GM12878 (cell line): ENCODE measurements at regions not wholly inside any gene's neighbourhood (a gene's known extent, or its start where the extent isn't known, plus 50 kb on each side); places are given as distances from the start of the nearest gene placed in this dataset.

Experiments
- ATAC-seq: fragments of 200-7000 bp; cut with Tn5 transposase; 3 replicates; pipeline ENCODE4 v1.9.1; 2020; ENCODE audit warnings: mild to moderate bottlenecking, moderate library complexity
- BruUV-seq: library from RNA; stranded (reverse); fragments of 400-500 nt; replicated peaks from 2 replicates; lab custom pipeline; 2021; lab: Mats Ljungman, UMichigan
- CTCF ChIA-PET: fragments of 300-600 bp; sonication (Branson Sonifier 250); formaldehyde crosslinking; extraction: SDS; loops from one replicate; lab custom pipeline; 2021; ENCODE audit warnings: inconsistent platforms; lab: Yijun Ruan, JAX
- POLR2A ChIA-PET: fragments of 350-600 bp; formaldehyde crosslinking; extraction: SDS; loops from one replicate; lab custom pipeline; 2021; ENCODE audit warnings: inconsistent platforms; lab: Charles Lee
- RAD21 ChIA-PET: fragments of 300-600 bp; sonication (Branson Sonifier 250); formaldehyde crosslinking; loops from one replicate; lab custom pipeline; 2023; ENCODE audit warnings: antibody characterized with exemption; ENCODE audit not compliant: unreplicated experiment; lab: Charles Lee
- SMC1A ChIA-PET: fragments of 300-600 bp; sonication (Branson Sonifier 250); formaldehyde crosslinking; loops from one replicate; lab custom pipeline; 2023; ENCODE audit not compliant: unreplicated experiment, uncharacterized antibody; lab: Charles Lee
- DNase-seq: peaks from one replicate; pipeline ENCODE4 v3.0.0-alpha.2; 2011; ENCODE audit warnings: low read depth, low spot score
- FAIRE-seq: peaks from 3 replicates; lab custom pipeline; 2011; peaks lifted over from hg19 to GRCh38; lab: Jason Lieb, UNC
- H2AFZ ChIP-seq: 2 replicates; pipeline ENCODE4 v1.6.0; 2011; ENCODE audit warnings: low read depth, low read length, control low read depth; ENCODE audit not compliant: control insufficient read depth
- H3K27ac ChIP-seq: 2 replicates; pipeline ENCODE4 v1.5.1; 2011; ENCODE audit warnings: control low read depth; ENCODE audit not compliant: control insufficient read depth, insufficient read depth
- H3K27me3 ChIP-seq, 2 experiments: replicated peaks in 1 of 2; 2 replicates each; pipeline versions ENCODE4 v1.6.0 to v1.6.1; 2011; ENCODE audit warnings: low read length in 1 of 2; ENCODE audit not compliant: control insufficient read depth in 2 of 2, insufficient read depth in 2 of 2
- H3K36me3 ChIP-seq, 2 experiments: 2 replicates each; pipeline ENCODE4 v1.5.1; 2011; ENCODE audit warnings: low read length in 1 of 2; ENCODE audit not compliant: control insufficient read depth in 2 of 2, insufficient read depth in 2 of 2
- H3K4me1 ChIP-seq: 2 replicates; pipeline ENCODE4 v1.6.1; 2011; ENCODE audit warnings: mild to moderate bottlenecking, low read length, moderate library complexity, mixed read lengths; ENCODE audit not compliant: control insufficient read depth, insufficient read depth
- H3K4me2 ChIP-seq: 2 replicates; pipeline ENCODE4 v1.6.0; 2011; ENCODE audit warnings: control low read depth; ENCODE audit not compliant: control insufficient read depth, insufficient read depth
- H3K4me3 ChIP-seq: fragments of 200-600 bp; sonication (generic); 2 replicates; pipeline ENCODE4 v1.5.1; 2016
- H3K79me2 ChIP-seq: 2 replicates; pipeline ENCODE4 v1.6.0; 2011; ENCODE audit warnings: low read length; ENCODE audit not compliant: control insufficient read depth, insufficient read depth
- H3K9ac ChIP-seq: 2 replicates; pipeline ENCODE4 v1.8.0; 2011; ENCODE audit warnings: low read length, control low read depth, mixed read lengths; ENCODE audit not compliant: control insufficient read depth, insufficient read depth
- H3K9me3 ChIP-seq: replicated peaks from 3 replicates; pipeline ENCODE4 v1.5.1; 2011; ENCODE audit warnings: mild to moderate bottlenecking, low read length; ENCODE audit not compliant: control insufficient read depth, insufficient read depth
- H4K20me1 ChIP-seq: 2 replicates; pipeline ENCODE4 v1.6.0; 2011; ENCODE audit not compliant: control insufficient read depth, insufficient read depth
- ATF3 ChIP-seq: IDR thresholded peaks from 2 replicates; pipeline ENCODE4 v1.6.1; 2011; ENCODE audit warnings: low read depth, mild to moderate bottlenecking, low read length, moderate library complexity, borderline replicate concordance; ENCODE audit errors: extremely low read depth
- CBX5 ChIP-seq: sonication (generic); IDR thresholded peaks from 2 replicates; pipeline ENCODE4 v1.6.1; 2016; ENCODE audit warnings: low read depth, moderate library complexity, mild to moderate bottlenecking, inconsistent platforms
- EED ChIP-seq: sonication (generic); IDR thresholded peaks from 2 replicates; pipeline ENCODE4 v1.6.1; 2016; ENCODE audit warnings: antibody characterized with exemption, low read depth
- GABPA ChIP-seq: IDR thresholded peaks from 2 replicates; pipeline ENCODE4 v1.6.1; 2014; ENCODE audit warnings: antibody characterized with exemption, low read depth, mild to moderate bottlenecking, inconsistent platforms
- HDAC2 ChIP-seq: fragments of 200-600 bp; sonication (generic); IDR thresholded peaks from 2 replicates; pipeline ENCODE4 v1.6.1; 2017
- HDAC6 ChIP-seq: fragments of 200-600 bp; sonication (generic); IDR thresholded peaks from one replicate; pipeline ENCODE4 v1.8.0; 2017; ENCODE audit warnings: antibody characterized with exemption; ENCODE audit not compliant: unreplicated experiment
- JUND ChIP-seq: IDR thresholded peaks from 2 replicates; pipeline ENCODE4 v1.6.1; 2012; ENCODE audit warnings: low read depth, mild to moderate bottlenecking, low read length, improper control_type of control experiment, moderate library complexity
- KDM1A ChIP-seq: fragments of 200-600 bp; sonication (generic); IDR thresholded peaks from 2 replicates; pipeline ENCODE4 v1.6.1; 2016; ENCODE audit warnings: borderline replicate concordance
- NBN ChIP-seq: fragments of 450-650 bp; IDR thresholded peaks from 2 replicates; pipeline ENCODE4 v1.6.1; 2016
- POLR2AphosphoS2 ChIP-seq: IDR thresholded peaks from 2 replicates; pipeline ENCODE4 v1.6.1; 2011; ENCODE audit warnings: low read depth, mild to moderate bottlenecking, low read length, improper control_type of control experiment, moderate library complexity
- SMARCA5 ChIP-seq: fragments of 450-650 bp; IDR thresholded peaks from 2 replicates; pipeline ENCODE4 v1.6.1; 2017; ENCODE audit warnings: mild to moderate bottlenecking
- SP1 ChIP-seq: IDR thresholded peaks from one replicate; pipeline ENCODE4 v1.6.1; 2011; ENCODE audit warnings: low read depth, low read length
- USF2 ChIP-seq: IDR thresholded peaks from 2 replicates; pipeline ENCODE4 v1.6.1; 2011; ENCODE audit warnings: low read depth, low read length, improper control_type of control experiment, borderline replicate concordance
- in situ Hi-C: fragments of 300-500 bp; cut with MboI; formaldehyde crosslinking; loops from 9 replicates; pipeline ENCODE4 v1.14.3; 2018; ENCODE audit warnings: mixed read lengths
- intact Hi-C: fragments of 100-400 bp; cut with micrococcal nuclease; formaldehyde crosslinking; loops from one replicate; pipeline ENCODE4 v1.14.2; 2022; ENCODE audit not compliant: unreplicated experiment
- TF ChIP-seq, protein P1 (sequence below): fragments of 450-650 bp; IDR thresholded peaks from 2 replicates; pipeline ENCODE4 v1.6.1; 2017; ENCODE audit warnings: mild to moderate bottlenecking, moderate library complexity
- TF ChIP-seq, protein P2 (sequence below): IDR thresholded peaks from 2 replicates; pipeline ENCODE4 v1.6.1; 2012; ENCODE audit warnings: low read depth, low read length, improper control_type of control experiment

DNA sequence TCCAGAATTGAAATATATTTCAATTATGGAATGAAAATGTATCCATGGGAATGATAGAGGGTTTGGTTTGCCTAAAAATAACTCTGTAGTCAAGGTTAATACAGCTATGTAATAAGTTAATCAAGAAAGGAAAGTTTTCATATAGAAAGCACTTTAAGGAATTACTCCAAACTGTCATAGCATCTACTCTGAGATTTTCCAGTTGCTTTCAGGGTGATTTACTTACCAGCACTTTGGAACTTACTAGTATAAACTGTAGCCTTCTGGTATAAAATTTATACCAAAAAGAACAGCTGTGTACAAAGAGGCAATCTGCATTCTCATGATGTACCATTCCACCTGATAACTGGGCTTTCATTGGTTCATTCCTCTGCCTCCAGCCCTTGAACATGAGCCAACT, 87.1 kb downstream of the ARF6 start:
- POLR2A ChIA-PET: interaction anchor here (0.8 to 1.6 kb wide), 4 partner anchors 10 to 24 kb away, joined by 3 to 4 read pairs (median 4); no protein-coding TSS in a partner anchor
- intact Hi-C loops: no loop called here
- in situ Hi-C loops: no loop called here

More for the DNA sequence above, 87.1 kb downstream of the ARF6 start:
- Histone ChIP-seq H3K9ac (no peak overlapping the region), H3K36me3 (no peaks in the 10 kb centered on the region), H3K9me3 (no peaks in the 10 kb centered on the region), H3K4me2 (no peak overlapping the region), H3K4me3 (no peak overlapping the region), H3K27me3 (no peaks in the 10 kb centered on the region), H3K4me1 (peaks cover 19% of the 10 kb centered on the region), H3K79me2 (no peaks in the 10 kb centered on the region), H2AFZ (no peak overlapping the region), H4K20me1 (no peaks in the 10 kb centered on the region), H3K27ac (no peak overlapping the region)
- BruUV-seq: no TSS peak
- ChIA-PET CTCF (interaction anchor here (0.7 to 1.1 kb wide), 3 partner anchors 12 to 101 kb away, joined by 3 read pairs; no protein-coding TSS in a partner anchor), SMC1A (interaction anchor here (0.7 to 6.4 kb wide), 6 partner anchors 9 to 74 kb away, joined by 3 to 72 read pairs (median 4); no protein-coding TSS in a partner anchor), RAD21 (interaction anchor here (0.9 to 1.2 kb wide), 6 partner anchors 8 to 19 kb away, joined by 3 to 5 read pairs (median 3); no protein-coding TSS in a partner anchor)
- no peak for DNase-seq
- ATAC-seq: no peak
- no peak for TF ChIP-seq HDAC6
- no peak for TF ChIP-seq ATF3
- no peak for TF ChIP-seq KDM1A
- no peak for TF ChIP-seq EED
- TF ChIP-seq SP1: no peak
- no peak for TF ChIP-seq NBN
- no peak for TF ChIP-seq USF2
- no peak for TF ChIP-seq CBX5
- no peak for TF ChIP-seq GABPA
- TF ChIP-seq, protein P1, sequence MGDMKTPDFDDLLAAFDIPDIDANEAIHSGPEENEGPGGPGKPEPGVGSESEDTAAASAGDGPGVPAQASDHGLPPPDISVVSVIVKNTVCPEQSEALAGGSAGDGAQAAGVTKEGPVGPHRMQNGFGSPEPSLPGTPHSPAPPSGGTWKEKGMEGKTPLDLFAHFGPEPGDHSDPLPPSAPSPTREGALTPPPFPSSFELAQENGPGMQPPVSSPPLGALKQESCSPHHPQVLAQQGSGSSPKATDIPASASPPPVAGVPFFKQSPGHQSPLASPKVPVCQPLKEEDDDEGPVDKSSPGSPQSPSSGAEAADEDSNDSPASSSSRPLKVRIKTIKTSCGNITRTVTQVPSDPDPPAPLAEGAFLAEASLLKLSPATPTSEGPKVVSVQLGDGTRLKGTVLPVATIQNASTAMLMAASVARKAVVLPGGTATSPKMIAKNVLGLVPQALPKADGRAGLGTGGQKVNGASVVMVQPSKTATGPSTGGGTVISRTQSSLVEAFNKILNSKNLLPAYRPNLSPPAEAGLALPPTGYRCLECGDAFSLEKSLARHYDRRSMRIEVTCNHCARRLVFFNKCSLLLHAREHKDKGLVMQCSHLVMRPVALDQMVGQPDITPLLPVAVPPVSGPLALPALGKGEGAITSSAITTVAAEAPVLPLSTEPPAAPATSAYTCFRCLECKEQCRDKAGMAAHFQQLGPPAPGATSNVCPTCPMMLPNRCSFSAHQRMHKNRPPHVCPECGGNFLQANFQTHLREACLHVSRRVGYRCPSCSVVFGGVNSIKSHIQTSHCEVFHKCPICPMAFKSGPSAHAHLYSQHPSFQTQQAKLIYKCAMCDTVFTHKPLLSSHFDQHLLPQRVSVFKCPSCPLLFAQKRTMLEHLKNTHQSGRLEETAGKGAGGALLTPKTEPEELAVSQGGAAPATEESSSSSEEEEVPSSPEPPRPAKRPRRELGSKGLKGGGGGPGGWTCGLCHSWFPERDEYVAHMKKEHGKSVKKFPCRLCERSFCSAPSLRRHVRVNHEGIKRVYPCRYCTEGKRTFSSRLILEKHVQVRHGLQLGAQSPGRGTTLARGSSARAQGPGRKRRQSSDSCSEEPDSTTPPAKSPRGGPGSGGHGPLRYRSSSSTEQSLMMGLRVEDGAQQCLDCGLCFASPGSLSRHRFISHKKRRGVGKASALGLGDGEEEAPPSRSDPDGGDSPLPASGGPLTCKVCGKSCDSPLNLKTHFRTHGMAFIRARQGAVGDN: no peak
- TF ChIP-seq, protein P2, sequence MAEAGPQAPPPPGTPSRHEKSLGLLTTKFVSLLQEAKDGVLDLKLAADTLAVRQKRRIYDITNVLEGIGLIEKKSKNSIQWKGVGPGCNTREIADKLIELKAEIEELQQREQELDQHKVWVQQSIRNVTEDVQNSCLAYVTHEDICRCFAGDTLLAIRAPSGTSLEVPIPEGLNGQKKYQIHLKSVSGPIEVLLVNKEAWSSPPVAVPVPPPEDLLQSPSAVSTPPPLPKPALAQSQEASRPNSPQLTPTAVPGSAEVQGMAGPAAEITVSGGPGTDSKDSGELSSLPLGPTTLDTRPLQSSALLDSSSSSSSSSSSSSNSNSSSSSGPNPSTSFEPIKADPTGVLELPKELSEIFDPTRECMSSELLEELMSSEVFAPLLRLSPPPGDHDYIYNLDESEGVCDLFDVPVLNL: no peak
- no peak for TF ChIP-seq POLR2AphosphoS2
- no peak for TF ChIP-seq JUND
- no peak for TF ChIP-seq SMARCA5
- no peak for TF ChIP-seq HDAC2
- FAIRE-seq: no peak
